HCT116 (cell line): ENCODE measurements at regions not wholly inside any gene's neighbourhood (a gene's known extent, or its start where the extent isn't known, plus 50 kb on each side); places are given as distances from the start of the nearest gene placed in this dataset.

Source experiments
- ATAC-seq: fragments of 200-7000 bp; cut with Tn5 transposase; 2 replicates; pipeline ENCODE4 v1.9.1; 2020; ENCODE audit warnings: mild to moderate bottlenecking, moderate library complexity
- BruUV-seq: library from RNA; stranded (reverse); fragments of 400-500 nt; replicated peaks from 2 replicates; lab custom pipeline; 2021; lab: Mats Ljungman, UMichigan
- CTCF ChIA-PET: fragments of 300-600 bp; sonication (Branson Sonifier 250); formaldehyde crosslinking; loops from one replicate; lab custom pipeline; 2021; ENCODE audit warnings: antibody characterized with exemption; lab: Charles Lee
- POLR2A ChIA-PET: fragments of 300-600, 350-600 bp; sonication (Branson Sonifier 250); formaldehyde crosslinking; loops from one replicate; lab custom pipeline; 2021; ENCODE audit warnings: antibody characterized with exemption; lab: Charles Lee
- RAD21 ChIA-PET, 2 experiments: fragments of 300-600 bp; sonication (Branson Sonifier 250); formaldehyde crosslinking; loops; one replicate each; lab custom pipeline; 2023; ENCODE audit warnings: low total read pairs in 2 of 2; ENCODE audit not compliant: uncharacterized antibody in 2 of 2, unreplicated experiment in 2 of 2, low non-redundant PET in 1 of 2; lab: Charles Lee
- DNase-seq: peaks from one replicate; pipeline ENCODE4 v3.0.0-alpha.2; 2010; ENCODE audit warnings: low read depth, low spot score
- H2AFZ ChIP-seq: fragments of 200-600 bp; shearing (Covaris generic), sonication (generic); 2 replicates; pipeline ENCODE4 v1.6.1; 2017; ENCODE audit warnings: low read depth, mixed run types, mixed read lengths, antibody characterized with exemption, low read length; ENCODE audit not compliant: poor library complexity, severe bottlenecking
- H3K27ac ChIP-seq: 2 replicates; pipeline ENCODE4 v1.5.1; 2012; ENCODE audit warnings: low read depth, low read length
- H3K27me3 ChIP-seq: fragments of 200-600 bp; sonication (generic); 2 replicates; pipeline ENCODE4 v1.6.1; 2016; ENCODE audit warnings: mixed run types, low read length, mixed read lengths; ENCODE audit not compliant: insufficient read depth
- H3K36me3 ChIP-seq, 2 experiments: fragments of 200-500 bp in 1 of 2; fragments of 200-600 bp in 1 of 2; sonication (Bioruptor generic) in 1 of 2; sonication (generic) in 1 of 2; 2 replicates each; pipeline versions ENCODE4 v1.5.1 to v1.6.1; 2014 to 2016; ENCODE audit warnings: low read length in 2 of 2, inconsistent platforms in 1 of 2, mixed read lengths in 1 of 2, mixed run types in 1 of 2; ENCODE audit not compliant: insufficient read depth in 2 of 2, control insufficient read depth in 1 of 2
- H3K4me1 ChIP-seq, 2 experiments: fragments of 200-600 bp in 1 of 2; sonication (generic) in 1 of 2; 2 replicates each; pipeline versions ENCODE4 v1.5.1 to v1.6.1; 2012 to 2017; ENCODE audit warnings: low read length in 2 of 2, inconsistent platforms in 1 of 2, mild to moderate bottlenecking in 1 of 2, mixed read lengths in 1 of 2, mixed run types in 1 of 2, moderate library complexity in 1 of 2; ENCODE audit not compliant: insufficient read depth in 2 of 2, control insufficient read depth in 1 of 2
- H3K4me2 ChIP-seq: fragments of 200-600 bp; sonication (generic); 2 replicates; pipeline ENCODE4 v1.6.1; 2017; ENCODE audit warnings: mixed run types, low read length, mixed read lengths
- H3K4me3 ChIP-seq, 2 experiments: fragments of 200-600 bp in 1 of 2; sonication (generic) in 1 of 2; replicated peaks in 1 of 2; 2 replicates each; pipeline ENCODE4 v1.5.1; 2011 to 2016; ENCODE audit warnings: low read length in 2 of 2, control low read depth in 1 of 2, low read depth in 1 of 2, mild to moderate bottlenecking in 1 of 2, mixed read lengths in 1 of 2, mixed run types in 1 of 2
- H3K79me2 ChIP-seq: fragments of 200-600 bp; sonication (generic); 2 replicates; pipeline ENCODE4 v1.6.1; 2017; ENCODE audit warnings: mild to moderate bottlenecking, mixed run types, low read length, moderate library complexity, mixed read lengths; ENCODE audit not compliant: insufficient read depth
- H3K9ac ChIP-seq: fragments of 200-600 bp; sonication (generic); 2 replicates; pipeline ENCODE4 v1.6.1; 2016; ENCODE audit warnings: low read length, mixed read lengths
- H3K9me2 ChIP-seq: fragments of 200-600 bp; sonication (generic), shearing (Covaris generic); 2 replicates; pipeline ENCODE4 v1.6.1; 2017; ENCODE audit warnings: mixed run types, mild to moderate bottlenecking, moderate library complexity; ENCODE audit not compliant: insufficient read depth
- H3K9me3 ChIP-seq, 2 experiments: fragments of 200-500 bp in 1 of 2; fragments of 200-600 bp in 1 of 2; sonication (Bioruptor generic) in 1 of 2; sonication (generic) in 1 of 2; 2 replicates each; pipeline ENCODE4 v1.6.1; 2014 to 2017; ENCODE audit warnings: low read length in 2 of 2, mixed read lengths in 2 of 2, inconsistent platforms in 1 of 2, low read depth in 1 of 2, mild to moderate bottlenecking in 1 of 2, mixed run types in 1 of 2, moderate library complexity in 1 of 2; ENCODE audit not compliant: control insufficient read depth in 1 of 2, insufficient read depth in 1 of 2
- H4K20me1 ChIP-seq: fragments of 200-600 bp; sonication (generic), shearing (Covaris generic); 2 replicates; pipeline ENCODE4 v1.6.1; 2017; ENCODE audit warnings: mixed run types, mild to moderate bottlenecking, moderate library complexity; ENCODE audit not compliant: insufficient read depth
- CEBPB ChIP-seq: IDR thresholded peaks from 2 replicates; pipeline ENCODE4 v1.6.1; 2012; ENCODE audit warnings: low read depth
- EGR1 ChIP-seq: IDR thresholded peaks from 2 replicates; pipeline ENCODE4 v1.6.1; 2012; ENCODE audit warnings: low read depth
- POLR2AphosphoS5 ChIP-seq: IDR thresholded peaks from 2 replicates; pipeline ENCODE4 v1.6.1; 2011; ENCODE audit warnings: mild to moderate bottlenecking, low read depth, low read length, moderate library complexity
- RAD21 ChIP-seq: IDR thresholded peaks from 2 replicates; pipeline ENCODE4 v1.6.1; 2012; ENCODE audit warnings: low read depth, mild to moderate bottlenecking
- ZFX ChIP-seq: fragments of 450-650 bp; IDR thresholded peaks from 2 replicates; pipeline ENCODE4 v1.6.1; 2017
- intact Hi-C: fragments of 100-400 bp; cut with micrococcal nuclease; formaldehyde crosslinking; loops from 2 replicates; pipeline ENCODE4 v1.10.0; 2022
- TF ChIP-seq, protein P1 (sequence below), 3 experiments: fragments of 200-600 bp in 1 of 3; sonication (generic) in 1 of 3; IDR thresholded peaks in 2 of 3; conservative IDR thresholded peaks in 1 of 3; 2 replicates each; pipeline ENCODE4 v1.5.1; 2012 to 2017; ENCODE audit warnings: low read depth in 2 of 3, low read length in 2 of 3, antibody characterized with exemption in 1 of 3, borderline replicate concordance in 1 of 3, control low read depth in 1 of 3, mild to moderate bottlenecking in 1 of 3, mixed read lengths in 1 of 3, mixed run types in 1 of 3, moderate library complexity in 1 of 3; ENCODE audit not compliant: insufficient read depth in 1 of 3
- TF ChIP-seq, protein P2 (sequence below): IDR thresholded peaks from 2 replicates; pipeline ENCODE4 v1.6.1; 2012

DNA sequence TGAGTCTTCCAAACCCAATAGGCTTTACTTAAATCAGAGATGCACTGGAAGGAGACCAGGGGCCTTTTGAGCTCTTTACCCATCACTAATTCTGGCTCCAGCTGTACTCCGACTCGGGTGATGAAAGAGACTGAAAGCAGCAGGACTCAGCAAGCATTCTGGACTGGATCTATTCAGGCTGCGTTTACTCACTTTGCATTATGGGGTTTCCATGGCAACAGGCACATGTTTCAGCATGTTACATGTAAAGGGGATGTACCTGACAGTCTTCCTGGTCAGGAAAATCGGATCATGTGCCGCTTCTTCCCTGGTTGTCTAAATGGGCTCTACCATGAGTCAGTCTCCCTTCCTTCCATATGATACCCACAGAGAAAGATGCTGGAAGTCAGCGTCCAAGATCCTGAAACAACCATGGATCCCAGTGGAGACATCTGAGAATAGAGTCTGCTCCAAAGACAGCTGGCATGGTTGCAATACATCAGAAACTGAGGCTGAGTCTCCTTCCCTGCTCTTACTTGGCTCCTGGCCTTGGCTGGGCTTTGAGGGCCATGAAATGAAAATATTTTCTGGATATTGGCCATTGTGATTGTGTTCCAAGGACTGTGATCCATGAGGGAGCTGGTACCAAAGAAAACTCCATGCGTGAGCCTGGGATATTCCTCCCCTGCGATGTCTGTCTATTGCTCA, 102.5 kb upstream of the TNC start:
- no TSS peak for BruUV-seq
- Histone ChIP-seq H4K20me1 (no peaks in the 10 kb centered on the region), H3K9me2 (no peaks in the 10 kb centered on the region), H3K4me2 (no peak overlapping the region), H3K27me3 (peaks cover 6% of the 10 kb centered on the region; the same call in 1 of the 2 replicates), H2AFZ (no peak overlapping the region), H3K9ac (no peak overlapping the region), H3K4me1 (no peaks in the 10 kb centered on the region), H3K27ac (no peak overlapping the region), H3K9me3 (no peaks in the 10 kb centered on the region), H3K79me2 (no peaks in the 10 kb centered on the region), H3K36me3 (no peaks in the 10 kb centered on the region), H3K4me3 (no peak overlapping the region)
- ChIA-PET CTCF (interaction anchor here (0.7 kb wide), 1 partner anchor 68 kb away, joined by 4 read pairs; no protein-coding TSS in a partner anchor), RAD21 (interaction anchor here in 1 of 2 experiments (0.7 kb wide), 1 partner anchor 25 kb away, joined by 7 read pairs; no protein-coding TSS in a partner anchor), POLR2A (no interaction called here)
- no peak for TF ChIP-seq POLR2AphosphoS5
- TF ChIP-seq RAD21 = no peak
- TF ChIP-seq EGR1 = no peak
- TF ChIP-seq, protein P1, sequence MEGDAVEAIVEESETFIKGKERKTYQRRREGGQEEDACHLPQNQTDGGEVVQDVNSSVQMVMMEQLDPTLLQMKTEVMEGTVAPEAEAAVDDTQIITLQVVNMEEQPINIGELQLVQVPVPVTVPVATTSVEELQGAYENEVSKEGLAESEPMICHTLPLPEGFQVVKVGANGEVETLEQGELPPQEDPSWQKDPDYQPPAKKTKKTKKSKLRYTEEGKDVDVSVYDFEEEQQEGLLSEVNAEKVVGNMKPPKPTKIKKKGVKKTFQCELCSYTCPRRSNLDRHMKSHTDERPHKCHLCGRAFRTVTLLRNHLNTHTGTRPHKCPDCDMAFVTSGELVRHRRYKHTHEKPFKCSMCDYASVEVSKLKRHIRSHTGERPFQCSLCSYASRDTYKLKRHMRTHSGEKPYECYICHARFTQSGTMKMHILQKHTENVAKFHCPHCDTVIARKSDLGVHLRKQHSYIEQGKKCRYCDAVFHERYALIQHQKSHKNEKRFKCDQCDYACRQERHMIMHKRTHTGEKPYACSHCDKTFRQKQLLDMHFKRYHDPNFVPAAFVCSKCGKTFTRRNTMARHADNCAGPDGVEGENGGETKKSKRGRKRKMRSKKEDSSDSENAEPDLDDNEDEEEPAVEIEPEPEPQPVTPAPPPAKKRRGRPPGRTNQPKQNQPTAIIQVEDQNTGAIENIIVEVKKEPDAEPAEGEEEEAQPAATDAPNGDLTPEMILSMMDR (IDR thresholded peaks at IDR 0.05 in 2 of 3, conservative IDR thresholded peaks at IDR 0.05 in 1 of 3; ENCODE audit: borderline replicate concordance in 1 of 3, insufficient read depth in 1 of 3, low read depth in 2 of 3, low read length in 2 of 3) = no peak
- TF ChIP-seq, protein P2, sequence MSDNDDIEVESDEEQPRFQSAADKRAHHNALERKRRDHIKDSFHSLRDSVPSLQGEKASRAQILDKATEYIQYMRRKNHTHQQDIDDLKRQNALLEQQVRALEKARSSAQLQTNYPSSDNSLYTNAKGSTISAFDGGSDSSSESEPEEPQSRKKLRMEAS = no peak
- no peak for TF ChIP-seq ZFX
- TF ChIP-seq CEBPB = no peak
- ATAC-seq (no peak), DNase-seq (no peak)
- intact Hi-C loops = no loop called here
